ENCODE measurements at regions not wholly inside any gene's neighbourhood (a gene's known extent, or its start where the extent isn't known, plus 50 kb on each side); places are given as distances from the start of the nearest gene placed in this dataset.
"Not testable (repeated sequence)": the region's sequence is repeated elsewhere in the genome, so short reads cannot be mapped to it uniquely, and the experiment has no call there.

DNA sequence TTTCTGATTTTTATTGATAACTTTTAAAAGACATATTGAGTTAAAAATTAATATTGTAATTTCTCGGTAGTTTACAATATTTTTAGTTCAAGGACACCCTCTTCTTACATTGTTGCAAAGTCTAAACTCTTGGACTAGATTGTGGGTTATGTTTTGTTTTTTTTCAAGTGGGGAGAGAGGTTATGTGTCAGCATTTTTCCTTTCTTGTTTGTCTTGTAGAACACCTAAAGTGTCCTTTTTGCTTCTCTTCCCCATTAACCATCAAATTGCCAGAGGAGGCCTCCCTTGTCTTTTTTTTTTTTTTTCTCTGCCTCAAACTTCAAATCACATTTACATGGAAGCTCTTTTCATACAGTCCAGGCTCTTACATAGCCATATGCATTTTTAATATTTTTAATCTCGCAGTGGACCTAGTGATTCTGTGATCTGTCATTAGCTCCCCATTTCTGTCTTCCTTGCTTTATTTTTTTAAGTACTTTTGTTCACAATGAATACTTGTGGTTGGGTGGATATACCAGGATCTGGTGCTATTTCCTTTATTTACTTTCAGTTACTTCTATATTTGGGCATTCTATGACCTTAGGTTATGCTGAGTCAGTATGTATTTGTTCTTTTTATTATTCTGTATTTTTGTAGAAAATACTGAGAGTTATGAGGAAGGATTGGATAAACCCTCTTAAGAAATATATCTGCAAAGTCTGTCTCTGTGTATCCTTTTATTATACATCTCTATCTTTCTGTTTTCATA, 2280.6 kb upstream of the ACO1 start:
- FAIRE-seq (no peak), ATAC-seq (peak; percentile 32; the same call in 1 of the 3 replicates), DNase-seq (ENCODE audit: low read depth, low spot score) (no peak)
- Histone ChIP-seq H3K4me1 (ENCODE audit: control insufficient read depth, insufficient read depth, low read length) (no peaks in the 10 kb centered on the region), H3K79me2 (ENCODE audit: control insufficient read depth, insufficient read depth, low read length) (no peaks in the 10 kb centered on the region), H3K27ac (ENCODE audit: control insufficient read depth, insufficient read depth) (no peak overlapping the region), H3K36me3 (ENCODE audit: control insufficient read depth in 2 of 2, insufficient read depth in 2 of 2, low read length in 1 of 2) (no peaks in the 10 kb centered on the region), H3K4me3 (no peak overlapping the region), H3K9me3 (replicated peaks; ENCODE audit: control insufficient read depth, insufficient read depth, low read length) (no peaks in the 10 kb centered on the region), H3K27me3 (replicated peaks in 1 of 2; ENCODE audit: control insufficient read depth in 2 of 2, insufficient read depth in 2 of 2, low read length in 1 of 2) (no peaks in the 10 kb centered on the region), H4K20me1 (ENCODE audit: control insufficient read depth, insufficient read depth) (no peaks in the 10 kb centered on the region), H2AFZ (ENCODE audit: control insufficient read depth, low read depth, low read length) (no peak overlapping the region), H3K9ac (ENCODE audit: control insufficient read depth, insufficient read depth, low read length) (no peak overlapping the region), H3K4me2 (ENCODE audit: control insufficient read depth, insufficient read depth) (no peak overlapping the region)
- CTCF ChIA-PET = no interaction called here
- SMC1A ChIA-PET (ENCODE audit: uncharacterized antibody, unreplicated experiment) = no interaction called here
- POLR2A ChIA-PET = no interaction called here
- intact Hi-C loops (cut with micrococcal nuclease; ENCODE audit: unreplicated experiment) = no loop called here
- no TSS peak for BruUV-seq (replicated peaks)
- in situ Hi-C loops (cut with MboI) = no loop called here
- 0% methylated on average over 2 of the region's 2 CpGs for WGBS (ENCODE audit: insufficient coverage, insufficient replicate concordance, low lambda C conversion rate, missing lambda C conversion rate)
- RAD21 ChIA-PET (ENCODE audit: unreplicated experiment) = no interaction called here
- TF ChIP-seq KLF5 (IDR thresholded peaks at IDR 0.05; ENCODE audit: partially characterized antibody) (no peak), ZSCAN29 (IDR thresholded peaks at IDR 0.05) (no peak), SREBF2 (IDR thresholded peaks at IDR 0.05; ENCODE audit: low read length) (no peak)
- TF ChIP-seq, protein P1, sequence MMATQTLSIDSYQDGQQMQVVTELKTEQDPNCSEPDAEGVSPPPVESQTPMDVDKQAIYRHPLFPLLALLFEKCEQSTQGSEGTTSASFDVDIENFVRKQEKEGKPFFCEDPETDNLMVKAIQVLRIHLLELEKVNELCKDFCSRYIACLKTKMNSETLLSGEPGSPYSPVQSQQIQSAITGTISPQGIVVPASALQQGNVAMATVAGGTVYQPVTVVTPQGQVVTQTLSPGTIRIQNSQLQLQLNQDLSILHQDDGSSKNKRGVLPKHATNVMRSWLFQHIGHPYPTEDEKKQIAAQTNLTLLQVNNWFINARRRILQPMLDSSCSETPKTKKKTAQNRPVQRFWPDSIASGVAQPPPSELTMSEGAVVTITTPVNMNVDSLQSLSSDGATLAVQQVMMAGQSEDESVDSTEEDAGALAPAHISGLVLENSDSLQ (IDR thresholded peaks at IDR 0.05) = no peak

GRCh38 chr9:30107134-30107533, 2277.3 kb upstream of the ACO1 start:
- H3K9me3 ChIP-seq (replicated peaks; ENCODE audit: control insufficient read depth, insufficient read depth, low read length); H3K4me1 ChIP-seq (ENCODE audit: control insufficient read depth, insufficient read depth, low read length); BruUV-seq (replicated peaks); POLR2A ChIA-PET; H3K9ac ChIP-seq (ENCODE audit: control insufficient read depth, insufficient read depth, low read length); H3K4me3 ChIP-seq; H3K27ac ChIP-seq (ENCODE audit: control insufficient read depth, insufficient read depth); in situ Hi-C loops (cut with MboI); H3K27me3 ChIP-seq (replicated peaks in 1 of 2; ENCODE audit: control insufficient read depth in 2 of 2, insufficient read depth in 2 of 2, low read length in 1 of 2); FAIRE-seq; H2AFZ ChIP-seq (ENCODE audit: control insufficient read depth, low read depth, low read length); DNase-seq (ENCODE audit: low read depth, low spot score); SMC1A ChIA-PET (ENCODE audit: uncharacterized antibody, unreplicated experiment); intact Hi-C loops (cut with micrococcal nuclease; ENCODE audit: unreplicated experiment); H3K36me3 ChIP-seq (ENCODE audit: control insufficient read depth in 2 of 2, insufficient read depth in 2 of 2, low read length in 1 of 2); CTCF ChIA-PET; RAD21 ChIA-PET (ENCODE audit: unreplicated experiment); H3K79me2 ChIP-seq (ENCODE audit: control insufficient read depth, insufficient read depth, low read length); H3K4me2 ChIP-seq (ENCODE audit: control insufficient read depth, insufficient read depth); H4K20me1 ChIP-seq (ENCODE audit: control insufficient read depth, insufficient read depth); ATAC-seq: not testable (repeated sequence)
- WGBS (ENCODE audit: insufficient coverage, insufficient replicate concordance, low lambda C conversion rate, missing lambda C conversion rate) = 71% methylated on average over 7 of the region's 8 CpGs
